KG1 (cell line): ENCODE measurements at regions not wholly inside any gene's neighbourhood (a gene's known extent, or its start where the extent isn't known, plus 50 kb on each side); places are given as distances from the start of the nearest gene placed in this dataset.
"Not testable (repeated sequence)": the region's sequence is repeated elsewhere in the genome, so short reads cannot be mapped to it uniquely, and the experiment has no call there.

ENCODE experiments used
- DNase-seq: peaks from one replicate; lab custom pipeline; 2025; lab: John Stamatoyannopoulos, UW

DNA sequence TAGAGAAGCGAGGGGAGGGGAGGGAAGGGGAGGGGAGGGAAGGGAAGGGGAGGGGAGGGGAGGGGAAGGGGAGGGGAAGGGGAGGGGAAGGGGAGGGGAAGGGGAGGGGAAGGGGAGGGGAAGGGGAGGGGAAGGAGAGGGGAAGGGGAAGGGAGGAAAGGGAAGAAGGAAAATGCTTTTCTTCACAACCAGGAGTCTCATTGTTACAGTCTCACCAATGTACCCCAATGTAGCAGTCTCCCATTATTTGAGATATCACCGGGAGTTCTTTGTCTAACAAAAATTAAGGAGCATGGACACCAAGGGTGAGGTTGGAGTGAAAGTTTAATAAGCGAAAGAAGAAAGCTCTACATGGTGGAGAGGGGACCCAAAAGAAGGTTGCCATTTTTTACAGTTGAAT is 1148.0 kb upstream of the ACVR2A start:
- DNase-seq = not testable (repeated sequence)

DNA sequence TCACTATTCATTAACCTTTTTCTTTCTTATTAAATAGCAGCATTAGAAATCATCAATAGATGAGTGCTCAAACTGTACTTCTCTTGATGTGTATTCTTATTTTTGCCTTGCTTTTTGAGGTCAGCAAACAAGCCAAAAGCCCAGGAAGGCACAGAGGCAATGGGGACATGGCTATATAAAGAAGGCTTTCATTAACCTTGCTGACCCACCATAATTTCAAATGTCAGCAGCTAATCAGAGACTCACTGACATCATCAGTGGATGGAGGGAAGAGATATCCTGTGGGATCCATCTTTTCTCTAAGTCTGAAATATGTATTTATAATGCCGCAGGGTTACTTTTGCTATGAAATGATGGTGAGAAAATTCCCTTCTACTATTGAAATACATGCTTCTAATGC is 1162.8 kb upstream of the ACVR2A start:
- no peak for DNase-seq

DNA sequence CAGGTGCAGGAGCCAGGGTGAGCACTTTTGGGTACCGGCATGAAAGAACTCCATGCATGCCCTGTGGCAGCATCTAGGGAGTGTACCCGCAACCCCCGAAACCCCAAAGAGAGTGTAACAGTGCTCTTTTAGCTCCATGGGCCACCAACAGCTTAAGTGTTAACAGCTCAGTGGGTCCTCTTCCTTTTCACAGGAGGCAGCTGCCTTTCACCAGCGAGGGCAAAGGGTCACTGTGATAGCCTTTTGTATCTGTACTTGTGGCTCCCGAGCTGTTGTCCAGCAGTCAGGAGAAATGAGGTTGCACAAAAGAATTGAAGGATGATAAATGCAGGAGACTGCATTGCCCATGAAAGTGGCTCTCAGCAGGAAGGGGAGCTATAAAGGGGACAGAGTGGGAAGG is 1166.3 kb upstream of the ACVR2A start:
- no peak for DNase-seq

DNA sequence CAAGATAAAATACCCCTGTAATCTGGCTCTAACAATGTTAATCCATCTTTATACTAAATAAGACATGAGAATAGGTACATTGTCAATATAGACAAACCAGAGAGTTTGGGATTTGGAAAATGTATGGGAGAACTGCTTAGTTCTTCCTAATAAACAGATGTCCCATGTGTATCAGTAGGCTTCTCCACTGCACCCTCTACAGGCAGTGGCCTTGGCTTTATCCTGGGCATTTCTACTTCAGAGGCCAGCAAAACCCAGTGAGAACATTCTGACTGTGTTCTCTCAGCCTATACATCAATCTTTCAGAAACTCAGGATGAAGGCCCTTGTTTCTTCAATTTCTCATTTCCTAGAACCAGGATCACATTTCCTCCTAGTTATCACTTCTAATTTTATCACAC is 1167.5 kb upstream of the ACVR2A start:
- no peak for DNase-seq

DNA sequence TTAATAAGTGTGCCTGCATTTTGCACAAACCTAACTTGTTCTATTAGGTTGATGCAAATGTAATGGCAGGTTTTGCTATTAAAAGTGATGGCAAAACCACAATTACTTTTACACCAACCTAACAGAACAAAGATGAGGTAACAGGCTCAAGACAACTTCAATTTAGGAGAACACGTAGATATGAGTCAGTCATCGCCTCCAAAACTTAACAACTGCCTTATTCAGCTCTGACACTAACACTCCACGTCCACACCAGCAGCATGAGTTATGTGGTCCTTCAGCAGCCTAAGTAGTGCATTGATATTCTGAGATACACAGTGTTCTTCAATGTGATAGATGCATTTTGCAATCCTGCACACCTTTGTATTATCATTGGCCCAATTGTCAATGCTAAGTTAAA is 1175.1 kb upstream of the ACVR2A start:
- no peak for DNase-seq

DNA sequence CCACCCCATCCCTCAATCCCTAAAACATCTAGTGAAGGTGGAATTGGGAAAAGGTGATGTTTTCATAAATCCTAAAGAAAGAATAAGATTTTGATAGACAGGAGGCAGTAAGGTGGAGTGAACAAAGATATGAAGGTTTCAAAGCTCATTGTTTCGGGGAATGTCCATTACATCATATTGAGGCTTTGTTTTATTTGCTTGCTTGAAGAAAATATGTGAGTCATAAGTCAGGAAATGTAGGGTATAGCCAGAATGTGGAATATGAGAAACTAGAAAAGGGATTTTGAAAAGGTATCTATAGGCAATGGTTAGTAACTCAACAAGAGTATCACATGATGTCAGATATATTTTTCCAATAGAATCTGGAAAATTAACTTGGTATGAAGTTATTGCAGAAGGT is 1178.5 kb upstream of the ACVR2A start:
- DNase-seq = no peak

DNA sequence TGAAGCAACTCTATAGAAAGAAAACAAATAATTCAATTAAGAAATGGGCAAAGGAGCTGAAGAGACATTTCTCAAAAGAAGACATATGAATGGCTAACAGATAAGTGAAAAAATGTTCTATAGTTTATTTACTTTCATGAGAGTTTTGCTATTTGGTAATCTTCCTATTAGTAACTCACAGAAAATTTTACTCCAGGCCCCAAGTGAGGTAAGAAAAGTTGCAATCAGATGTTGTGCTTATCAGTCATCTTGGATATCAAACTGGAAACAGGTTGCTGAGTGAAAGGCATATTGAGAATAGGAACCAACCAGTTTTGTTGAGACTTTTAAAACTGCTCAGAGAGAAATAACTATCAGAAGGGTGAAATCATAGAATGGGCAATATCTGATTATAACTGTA is 1179.0 kb upstream of the ACVR2A start:
- DNase-seq = no peak

DNA sequence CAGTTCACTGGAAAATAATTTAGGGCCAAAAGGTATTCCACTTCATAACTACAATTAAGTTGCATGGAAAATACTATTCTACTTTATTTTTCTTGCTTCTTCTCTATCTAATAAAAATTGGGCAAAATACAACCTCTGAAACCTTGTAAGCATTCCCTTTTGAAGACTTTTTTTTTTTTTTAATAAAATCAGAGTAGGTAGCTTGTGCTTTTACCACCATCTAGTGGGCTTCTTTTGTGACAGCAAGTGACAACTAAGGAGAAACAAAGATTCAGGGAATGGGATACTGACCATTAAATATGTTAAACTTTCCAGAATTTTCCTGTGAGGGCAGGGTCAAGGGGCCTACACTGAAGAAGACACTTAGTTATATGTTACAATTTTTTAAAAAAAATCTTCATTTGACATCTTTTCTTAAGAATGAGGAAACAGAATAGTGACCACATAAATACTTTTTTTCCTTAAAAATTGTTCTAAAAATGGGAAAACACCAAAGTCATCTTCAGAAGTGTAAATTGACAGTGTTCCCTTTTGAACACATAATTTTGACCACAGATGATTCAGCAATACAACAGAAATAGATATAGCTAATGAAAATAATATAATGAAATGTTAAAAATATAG is 1183.2 kb upstream of the ACVR2A start:
- DNase-seq = no peak

DNA sequence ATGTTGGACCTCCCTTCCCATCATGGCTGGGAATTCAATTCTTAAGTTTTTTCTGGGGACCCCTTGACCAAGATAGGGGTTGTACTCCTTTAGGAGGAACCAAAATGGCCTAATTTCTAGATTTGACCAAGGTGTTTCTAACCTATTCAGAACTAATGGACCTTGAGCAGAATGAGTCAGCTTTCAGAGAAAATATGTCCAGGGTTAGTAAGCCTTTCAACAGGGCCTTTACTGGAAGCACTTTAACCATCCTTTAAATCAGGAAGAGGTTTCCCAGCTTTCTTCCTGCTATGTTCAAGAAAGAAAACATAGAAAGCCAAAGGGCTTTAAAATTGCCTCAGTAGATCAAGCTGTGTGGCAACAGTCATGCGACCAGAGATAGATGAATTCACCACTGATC is 1184.9 kb upstream of the ACVR2A start:
- no peak for DNase-seq

DNA sequence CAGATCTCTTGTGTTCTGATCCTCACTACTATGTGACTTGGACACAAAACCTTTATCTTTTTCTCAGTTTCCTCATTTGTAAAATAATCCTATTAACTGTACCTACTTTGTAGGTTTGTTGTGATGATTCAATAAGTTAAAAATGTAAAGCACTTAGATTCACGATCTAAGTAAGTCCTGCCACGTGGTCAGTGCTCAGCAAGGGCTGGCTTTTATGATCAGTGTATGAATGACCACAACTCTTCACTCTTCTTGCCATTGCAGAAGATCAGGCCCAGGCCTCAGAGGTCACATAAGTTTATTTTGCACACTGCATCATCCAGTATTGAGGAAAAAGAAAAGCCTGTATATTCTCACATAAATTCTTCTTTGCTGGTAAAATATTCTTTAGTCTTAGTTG is 1192.5 kb upstream of the ACVR2A start:
- no peak for DNase-seq

DNA sequence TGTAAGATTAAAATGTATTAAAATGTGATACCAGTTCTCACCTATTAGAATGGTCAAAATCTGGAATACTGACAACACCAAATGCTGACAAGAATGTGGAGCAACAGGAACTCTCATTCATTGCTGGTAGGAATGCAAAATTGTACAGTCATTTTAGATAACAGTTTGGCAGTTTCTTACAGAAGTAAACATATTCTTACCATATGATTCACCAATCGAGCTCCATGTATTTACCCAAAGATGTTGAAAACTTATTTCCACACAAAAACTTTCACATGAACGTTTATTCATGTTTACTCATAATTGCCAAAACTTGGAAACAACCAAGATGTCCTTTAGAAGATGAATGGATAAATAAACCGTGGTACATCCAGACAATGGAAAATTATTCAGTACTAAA is 1193.5 kb upstream of the ACVR2A start:
- DNase-seq = no peak

DNA sequence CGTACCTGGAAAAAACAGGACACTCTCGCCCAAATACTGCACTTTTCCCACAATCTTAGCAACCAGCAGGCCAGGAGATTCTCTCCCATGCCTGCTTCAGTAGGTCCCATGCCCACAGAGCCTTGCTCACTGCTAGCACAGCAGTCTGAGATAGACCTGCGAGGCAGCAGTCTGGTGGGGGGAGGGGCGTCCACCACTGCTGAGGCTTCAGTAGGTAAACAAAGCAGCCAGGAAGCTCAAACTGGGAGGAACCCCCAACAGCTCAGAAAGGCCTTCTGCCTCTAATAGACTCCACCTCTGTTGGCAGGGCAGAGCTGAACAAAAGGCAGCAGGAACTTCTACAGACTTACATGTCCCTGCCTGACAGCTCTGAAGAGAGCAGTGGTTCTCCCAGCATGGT is 1202.8 kb upstream of the ACVR2A start:
- DNase-seq = no peak

DNA sequence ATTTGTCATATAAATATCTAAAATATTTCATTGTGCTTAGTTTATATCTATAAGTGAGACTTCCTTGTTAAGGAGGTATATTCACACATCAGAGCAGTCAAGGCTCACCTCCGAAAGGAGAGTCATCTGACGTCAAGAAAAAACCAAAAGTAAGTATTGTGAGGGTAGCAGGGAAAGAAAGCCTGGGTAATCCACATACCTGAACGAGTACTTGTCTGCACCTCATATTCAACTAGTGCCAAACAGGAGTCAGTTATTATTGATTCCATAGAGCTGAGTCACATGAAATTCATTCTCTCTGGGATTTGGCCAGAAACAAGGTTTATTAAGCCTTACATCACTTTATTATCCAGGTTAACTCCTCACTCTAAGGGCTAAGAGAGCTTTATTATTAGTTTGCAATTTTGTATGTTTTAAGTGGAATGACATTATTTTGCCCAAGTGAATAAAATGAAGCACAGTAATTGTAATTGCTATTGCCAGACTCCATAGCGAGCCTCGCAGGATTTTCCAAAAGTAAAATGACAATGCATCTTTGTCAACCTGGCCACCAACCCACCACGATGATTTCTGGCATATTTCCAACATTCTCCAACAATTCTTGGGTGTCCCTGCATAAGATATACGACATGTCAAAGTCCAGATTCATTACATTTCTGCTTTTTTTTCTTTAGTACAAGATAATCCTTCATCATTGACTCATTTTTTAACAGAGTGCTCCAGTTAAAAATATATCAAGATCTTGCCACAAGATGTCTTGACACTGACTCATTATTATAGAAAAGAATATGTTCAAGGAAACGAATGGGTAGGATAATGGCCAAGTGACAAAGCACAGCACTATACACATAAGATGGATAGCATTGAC is 1210.4 kb upstream of the ACVR2A start:
- DNase-seq = no peak

DNA sequence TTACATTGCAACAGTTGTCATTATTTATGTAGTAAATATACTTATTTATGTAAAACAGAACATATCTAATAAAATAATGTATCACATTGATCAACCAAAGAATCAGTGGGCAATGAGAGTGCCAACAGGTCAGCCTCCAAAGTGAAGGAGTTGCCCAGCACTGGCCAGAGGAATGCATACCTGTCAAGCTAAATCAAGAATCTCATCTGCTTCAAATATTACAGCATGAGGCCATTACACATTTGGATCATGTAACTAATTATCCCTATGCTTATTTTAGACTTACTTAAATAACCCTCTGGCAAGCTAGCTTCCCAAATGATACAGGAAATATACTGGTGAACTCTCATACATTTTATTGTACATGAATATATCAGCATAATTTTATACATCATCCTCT is 1211.7 kb upstream of the ACVR2A start:
- no peak for DNase-seq

DNA sequence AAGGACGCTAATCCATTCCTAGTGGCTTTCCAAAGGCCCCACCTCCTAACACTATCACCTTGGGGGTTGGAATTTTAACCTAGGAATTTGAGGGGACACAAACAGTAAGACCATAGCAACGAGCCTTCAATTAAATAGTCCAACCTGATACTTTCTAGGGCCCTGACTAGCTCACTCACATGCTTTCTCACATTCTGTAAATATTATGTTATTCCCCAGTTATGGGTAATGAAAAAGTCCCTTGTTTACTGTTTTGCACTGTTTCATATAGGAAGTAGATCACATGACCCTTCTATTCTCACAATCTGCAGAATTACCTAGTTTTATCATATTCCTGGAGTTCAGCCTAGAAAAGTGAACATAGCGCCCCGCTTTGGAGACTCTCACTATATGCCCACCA is 1212.1 kb upstream of the ACVR2A start:
- DNase-seq = no peak

DNA sequence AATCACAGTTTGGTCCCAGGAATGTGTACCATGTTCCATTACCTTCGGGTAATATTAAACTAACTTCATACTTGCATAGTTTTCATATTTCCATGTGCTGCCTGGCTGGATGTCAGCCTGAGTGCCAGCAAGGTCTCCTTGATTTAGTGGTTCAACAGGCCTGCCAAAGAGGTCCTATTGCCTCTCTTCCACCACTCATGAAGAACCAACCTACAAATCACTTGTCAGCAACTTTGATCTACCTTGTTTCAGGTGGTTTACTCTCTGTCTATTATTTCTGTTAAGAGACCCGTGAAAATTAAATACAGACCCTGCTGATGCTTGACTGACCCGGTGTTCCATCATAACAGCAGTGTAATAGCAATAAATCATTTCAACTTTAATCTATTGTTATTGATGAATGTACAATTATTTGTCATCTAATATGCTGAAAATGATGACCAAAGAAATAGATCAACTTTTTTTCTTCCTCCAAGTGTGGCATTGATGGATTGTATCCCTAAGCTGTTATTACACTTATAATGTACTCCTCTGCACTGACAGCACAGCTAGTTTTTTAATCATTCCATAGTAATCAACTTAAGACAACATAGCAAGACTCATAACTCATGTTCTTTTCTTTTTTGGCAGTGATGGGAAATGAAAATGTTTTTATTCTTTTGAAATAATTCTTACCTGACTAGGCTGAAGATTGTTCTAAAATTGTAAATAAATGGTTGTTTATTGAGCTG is 1220.2 kb upstream of the ACVR2A start:
- no peak for DNase-seq

DNA sequence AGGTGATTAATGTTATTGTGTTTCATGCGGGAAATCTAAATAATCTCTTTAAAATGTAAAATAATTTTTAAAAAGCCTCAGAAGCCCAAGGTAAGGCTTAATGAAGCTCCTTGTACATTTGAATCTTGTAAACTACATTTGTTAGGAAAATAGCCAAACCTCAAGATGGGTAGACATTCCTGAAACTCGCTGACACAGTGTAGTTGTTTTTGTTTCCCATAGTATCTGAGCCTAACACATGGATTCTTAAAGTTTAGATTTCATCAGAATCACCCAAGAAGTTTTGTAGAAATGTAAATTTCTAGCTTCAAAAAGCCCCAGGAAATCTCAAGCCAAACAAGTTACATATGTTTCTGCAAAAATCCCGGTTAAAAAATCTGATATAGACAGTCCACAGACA is 1221.1 kb upstream of the ACVR2A start:
- DNase-seq = no peak

DNA sequence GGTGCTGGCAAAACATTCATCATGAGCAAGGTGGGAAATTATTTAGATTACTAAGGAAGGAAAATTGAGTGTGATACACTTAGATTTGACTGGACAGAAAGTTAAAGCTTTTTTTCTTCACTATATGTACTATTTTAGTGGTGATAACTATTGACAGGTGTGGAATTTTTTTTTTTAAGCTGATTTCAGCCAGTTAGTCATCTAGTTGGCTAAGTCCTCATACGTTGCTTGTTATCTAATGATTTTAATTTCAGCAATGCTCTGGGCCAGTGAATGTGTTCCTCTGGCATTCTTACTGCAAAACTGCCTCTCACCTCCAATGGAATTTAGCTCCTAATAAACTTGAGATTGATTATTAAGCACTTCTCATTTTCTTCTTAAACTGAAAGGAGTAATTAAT is 1223.2 kb upstream of the ACVR2A start:
- no peak for DNase-seq

DNA sequence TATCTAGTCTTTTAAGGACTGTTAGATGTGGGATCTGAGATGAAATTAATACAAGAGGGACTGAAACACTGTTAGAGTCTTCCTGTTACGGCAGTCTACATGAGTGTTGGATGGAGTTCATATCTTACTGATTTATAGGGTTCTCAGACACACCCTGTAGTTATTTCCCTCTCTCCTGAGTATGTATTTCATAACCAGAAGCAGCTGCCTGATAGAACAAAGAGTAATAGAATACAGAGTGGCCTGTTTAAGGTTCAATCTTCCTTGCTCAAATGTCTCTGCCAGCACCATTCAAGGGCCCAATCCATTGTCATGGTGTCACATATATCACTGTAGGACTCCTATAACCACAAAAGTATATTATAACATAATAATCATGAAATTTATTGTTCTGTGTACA is 1229.1 kb upstream of the ACVR2A start:
- DNase-seq = no peak

DNA sequence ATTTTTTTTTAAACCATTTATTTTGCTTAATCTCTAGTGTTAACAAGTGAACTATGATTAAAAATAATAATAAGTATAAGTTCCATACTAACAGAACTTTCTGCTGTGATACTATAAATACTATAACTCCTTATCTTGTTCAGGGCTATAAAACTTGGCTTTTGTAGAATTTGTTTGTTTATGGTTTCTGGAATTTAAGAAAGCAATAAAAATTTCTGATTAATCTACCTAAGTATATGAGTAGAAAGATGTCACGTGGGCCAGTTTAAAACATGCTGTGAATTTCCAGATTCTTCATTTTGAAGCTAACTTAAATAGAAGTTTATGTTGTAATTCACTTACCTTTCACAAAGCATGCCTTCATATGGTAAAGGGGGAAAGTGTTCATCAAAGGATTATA is 1236.3 kb upstream of the ACVR2A start:
- no peak for DNase-seq

DNA sequence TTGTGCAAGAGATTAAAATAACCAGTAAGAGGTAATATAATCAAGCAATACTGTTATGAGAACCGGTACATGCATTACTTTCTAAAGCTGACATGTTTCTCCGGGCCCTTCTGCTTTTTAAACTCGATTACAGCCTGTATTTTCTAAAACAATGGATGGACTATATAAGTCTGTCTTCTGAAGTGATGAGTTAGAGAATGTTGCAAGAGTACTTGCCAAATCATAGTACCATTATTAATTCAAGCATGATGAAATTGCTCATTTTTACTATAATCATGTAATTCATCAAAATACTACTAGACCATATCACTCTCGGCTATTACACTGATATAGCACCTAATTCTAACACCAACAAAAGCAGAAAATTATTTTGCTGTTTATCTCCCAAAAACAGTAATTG is 1240.3 kb upstream of the ACVR2A start:
- DNase-seq = no peak

DNA sequence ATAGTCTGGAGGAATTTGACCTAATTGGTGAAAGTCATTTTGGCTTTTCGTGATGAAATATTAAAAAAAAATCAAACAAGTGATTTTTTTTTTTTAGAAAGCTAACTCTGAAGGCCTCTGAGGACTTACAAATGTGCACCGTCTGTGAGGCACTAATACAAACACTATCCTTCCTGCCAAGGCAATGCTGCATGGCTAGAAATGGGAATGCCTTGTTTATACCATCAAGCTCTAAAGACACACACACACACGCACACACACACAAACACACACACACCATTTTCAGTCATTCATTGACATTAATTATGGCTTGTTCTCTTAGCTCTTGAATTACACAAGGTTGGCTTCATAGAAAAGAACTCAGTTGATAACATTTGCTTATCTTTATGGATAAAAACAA is 1242.0 kb upstream of the ACVR2A start:
- DNase-seq = no peak

DNA sequence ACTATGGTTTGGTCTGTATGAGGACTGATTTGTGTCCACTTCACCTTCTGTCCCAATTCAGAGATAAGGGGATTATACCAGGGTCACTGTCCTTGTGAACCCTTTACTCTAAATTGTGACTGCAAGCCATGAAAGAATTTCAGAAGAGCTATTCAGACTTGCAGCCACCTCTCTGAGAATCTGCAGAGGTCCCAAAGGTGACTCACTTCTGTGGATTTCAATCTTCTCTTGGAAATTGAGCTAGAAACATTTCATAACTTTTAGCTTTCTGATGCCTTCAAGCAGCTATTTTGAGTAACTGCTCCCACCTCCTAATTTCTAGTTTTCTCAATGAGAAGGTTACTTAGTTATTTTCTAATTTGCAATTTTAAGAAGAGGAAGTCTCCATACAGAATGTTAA is 1242.4 kb upstream of the ACVR2A start:
- DNase-seq = no peak
